GM18526 (cell line): ENCODE measurements at regions not wholly inside any gene's neighbourhood (a gene's known extent, or its start where the extent isn't known, plus 50 kb on each side); places are given as distances from the start of the nearest gene placed in this dataset.

Source experiments
- POLR2A ChIP-seq: IDR thresholded peaks from 3 replicates; pipeline ENCODE4 v1.6.1; 2011; ENCODE audit not compliant: insufficient read length; ENCODE audit errors: extremely low read depth

GRCh38 chr21:43274022-43274945 is 105.5 kb downstream of the CRYAA start:
- TF ChIP-seq POLR2A = no peak

GRCh38 chr21:43273708-43274021 is 104.9 kb downstream of the CRYAA start:
- no peak for TF ChIP-seq POLR2A

- no peak for TF ChIP-seq POLR2A
Measured at GRCh38 chr21:43273016-43273707, 104.4 kb downstream of the CRYAA start.

- no peak for TF ChIP-seq POLR2A
Measured at GRCh38 chr21:43272591-43272990, 103.8 kb downstream of the CRYAA start.

GRCh38 chr21:43271452-43272020 is 102.7 kb downstream of the CRYAA start:
- no peak for TF ChIP-seq POLR2A

- no peak for TF ChIP-seq POLR2A
Measured at GRCh38 chr21:43270800-43271301, 102.0 kb downstream of the CRYAA start.

GRCh38 chr21:43269957-43270705 is 101.3 kb downstream of the CRYAA start:
- TF ChIP-seq POLR2A = no peak

- no peak for TF ChIP-seq POLR2A
Measured at GRCh38 chr21:43269440-43269839, 100.6 kb downstream of the CRYAA start.

- no peak for TF ChIP-seq POLR2A
Measured at GRCh38 chr21:43268804-43269186, 100.0 kb downstream of the CRYAA start.

GRCh38 chr21:43268086-43268803 is 99.4 kb downstream of the CRYAA start:
- TF ChIP-seq POLR2A = no peak

GRCh38 chr21:43267391-43268085 is 98.7 kb downstream of the CRYAA start:
- TF ChIP-seq POLR2A = no peak

GRCh38 chr21:43266534-43266933 is 97.7 kb downstream of the CRYAA start:
- no peak for TF ChIP-seq POLR2A

GRCh38 chr21:43262427-43262826 is 93.6 kb downstream of the CRYAA start:
- TF ChIP-seq POLR2A = no peak
